Dermis blood vessel endothelial cell (primary cell): ENCODE measurements at regions not wholly inside any gene's neighbourhood (a gene's known extent, or its start where the extent isn't known, plus 50 kb on each side); places are given as distances from the start of the nearest gene placed in this dataset.
A peak's percentile ranks its signal among the peaks of the same experiment; 100 is the strongest.

Experiments used
- DNase-seq: peaks from one replicate; pipeline ENCODE4 v3.0.0; 2010

DNA sequence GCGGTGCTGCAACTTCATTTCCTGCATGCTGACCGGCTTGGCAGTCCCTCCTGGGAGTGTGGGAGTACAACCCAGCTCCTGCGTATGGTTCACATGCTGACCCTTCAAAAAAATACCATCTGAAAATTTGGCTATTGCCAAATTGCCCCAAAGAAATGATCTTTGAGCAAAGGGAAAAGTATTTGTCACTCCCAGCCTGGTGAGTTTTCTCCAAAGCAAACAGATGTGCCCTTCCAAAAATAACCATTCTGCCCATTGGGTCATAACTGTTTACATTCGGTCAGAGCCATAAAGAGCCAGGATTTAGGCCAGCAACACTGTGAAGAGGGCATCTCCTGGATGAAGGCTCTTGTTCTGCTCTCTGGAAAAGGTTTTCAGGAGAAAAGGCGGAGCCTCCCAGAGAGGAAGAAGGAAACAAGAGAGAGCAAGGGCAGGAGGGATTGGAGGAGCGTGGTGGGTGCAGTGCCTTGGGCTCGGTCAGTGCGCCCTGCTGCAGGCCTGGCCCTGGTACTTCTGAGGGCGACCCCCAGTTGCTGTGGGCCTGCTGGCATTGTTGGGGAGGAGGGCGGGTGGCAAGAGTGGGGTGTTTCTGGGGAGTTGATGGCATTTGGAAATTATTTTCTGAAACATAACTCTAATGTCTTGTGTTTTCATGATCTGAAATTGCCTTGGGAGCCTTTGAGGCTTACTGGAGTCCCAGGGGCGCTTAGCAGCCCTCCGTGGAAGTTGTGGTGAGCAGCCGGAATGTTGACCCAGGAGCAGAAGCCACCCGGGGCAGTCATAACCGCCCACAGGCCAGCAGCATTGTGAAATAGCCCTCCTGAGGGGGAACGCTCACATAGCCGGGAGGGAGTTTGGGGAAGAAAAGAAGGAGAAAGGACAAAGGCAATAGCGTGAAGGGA lies 248.4 kb downstream of the MYLK4 start:
- no peak for DNase-seq

DNA sequence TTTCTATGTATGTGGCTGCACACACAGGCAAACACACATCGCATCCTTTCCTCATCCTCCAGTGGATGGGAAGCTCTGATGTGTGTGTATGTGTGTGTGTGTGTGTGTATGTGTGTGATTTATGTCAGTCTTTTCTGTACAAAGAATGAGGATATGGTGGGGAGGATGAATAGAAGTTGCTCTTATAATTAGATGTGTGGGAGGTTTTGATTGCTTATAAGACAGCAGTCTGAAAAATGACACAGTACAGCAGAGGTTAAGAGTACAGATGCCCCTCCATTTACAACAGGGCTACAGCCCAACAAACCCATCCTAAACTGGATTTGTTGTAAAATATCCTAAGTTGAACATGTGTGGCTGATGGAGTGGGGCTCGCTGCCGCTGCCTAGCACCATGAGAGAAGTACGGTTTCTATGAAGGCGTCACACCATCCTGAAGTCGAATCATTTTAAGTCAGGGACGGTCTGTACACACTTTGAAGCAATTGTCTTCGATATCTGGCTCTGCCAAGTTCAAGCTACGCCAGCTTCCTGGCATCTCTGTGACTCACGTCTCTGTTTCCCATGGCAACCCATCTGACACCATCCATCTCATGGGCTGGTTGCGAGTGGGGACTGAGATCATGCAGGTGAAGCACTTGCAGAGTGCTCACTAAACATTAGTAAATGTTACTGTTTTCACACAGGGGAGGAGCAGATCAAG lies 252.6 kb downstream of the MYLK4 start:
- peak; percentile 87 for DNase-seq

DNA sequence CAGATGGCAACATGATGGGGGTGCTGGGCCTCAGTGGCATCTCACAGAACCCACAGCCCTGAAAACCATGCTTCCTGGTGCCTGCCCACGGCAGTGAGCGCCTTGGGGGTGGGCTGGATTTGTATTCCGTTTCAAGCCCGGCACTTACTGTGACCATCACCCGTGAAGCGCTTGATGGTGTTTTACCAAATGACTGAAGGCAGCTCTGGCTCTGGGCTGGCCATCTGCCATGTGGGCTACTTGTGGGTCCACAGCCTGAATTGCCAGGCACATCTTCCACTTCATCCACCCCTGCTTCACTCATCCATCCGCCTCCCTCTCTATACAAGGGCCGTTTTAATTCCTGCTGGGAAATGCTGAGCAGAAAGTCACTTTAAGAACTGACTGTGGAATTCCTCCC lies 250.9 kb upstream of the GMDS start:
- no peak for DNase-seq

DNA sequence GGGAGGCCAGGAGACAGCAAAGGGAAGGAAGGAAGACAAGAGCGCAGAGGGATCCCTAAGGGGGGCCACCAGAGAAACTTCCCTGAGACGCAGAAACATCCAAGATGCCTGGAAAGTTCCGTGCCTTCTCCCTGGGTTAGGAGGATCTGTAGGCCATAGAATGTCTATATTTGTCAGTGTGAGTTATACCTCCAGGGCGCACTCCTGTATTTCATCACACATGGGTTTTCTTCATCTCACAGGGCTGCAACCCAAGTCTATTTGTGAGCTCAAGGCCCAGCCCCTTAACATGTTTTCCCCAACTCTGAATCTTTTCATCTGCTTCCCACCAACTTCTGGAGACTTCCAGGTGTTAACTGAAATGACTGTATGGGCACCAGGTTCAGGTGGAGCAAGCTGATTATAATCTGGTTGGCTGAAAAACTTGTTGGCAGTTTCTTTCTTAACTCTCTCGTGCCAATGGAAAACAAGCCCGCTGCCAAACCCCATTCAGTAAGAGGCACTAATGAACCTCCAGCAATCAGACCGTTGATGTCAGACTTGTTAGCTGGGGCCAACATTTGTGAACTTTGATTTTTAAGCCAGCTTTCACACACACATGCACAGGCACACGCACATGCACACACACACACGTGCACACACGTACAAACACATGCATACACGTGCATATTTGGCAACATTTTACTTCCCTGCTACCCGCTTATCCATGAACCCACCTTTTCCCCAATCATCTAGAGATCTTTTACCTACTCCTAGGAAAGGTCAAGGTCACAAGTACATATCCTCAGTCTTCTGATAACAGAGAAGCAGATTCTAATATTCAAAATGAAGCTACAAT lies 247.5 kb upstream of the GMDS start:
- DNase-seq: no peak

DNA sequence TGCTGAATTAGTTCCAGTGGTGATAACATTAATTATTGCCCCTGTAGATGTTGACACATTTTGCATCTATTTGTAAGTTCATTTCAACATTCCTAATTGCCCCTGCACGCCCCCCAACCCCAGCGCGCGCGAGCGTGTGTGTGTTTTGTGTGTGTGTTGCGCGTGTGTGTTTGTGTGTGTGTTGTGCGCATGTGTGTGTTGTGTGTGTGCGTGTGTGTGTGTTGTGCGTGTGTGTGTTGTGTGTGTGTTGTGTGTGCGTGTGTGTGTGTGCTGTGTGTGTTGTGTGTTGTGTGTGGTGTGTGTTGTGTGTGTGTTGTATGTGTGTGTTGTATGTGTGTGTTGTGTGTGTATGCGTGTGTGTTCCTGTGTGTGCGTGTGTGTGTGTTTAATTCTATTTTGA lies 245.7 kb upstream of the GMDS start:
- no peak for DNase-seq

DNA sequence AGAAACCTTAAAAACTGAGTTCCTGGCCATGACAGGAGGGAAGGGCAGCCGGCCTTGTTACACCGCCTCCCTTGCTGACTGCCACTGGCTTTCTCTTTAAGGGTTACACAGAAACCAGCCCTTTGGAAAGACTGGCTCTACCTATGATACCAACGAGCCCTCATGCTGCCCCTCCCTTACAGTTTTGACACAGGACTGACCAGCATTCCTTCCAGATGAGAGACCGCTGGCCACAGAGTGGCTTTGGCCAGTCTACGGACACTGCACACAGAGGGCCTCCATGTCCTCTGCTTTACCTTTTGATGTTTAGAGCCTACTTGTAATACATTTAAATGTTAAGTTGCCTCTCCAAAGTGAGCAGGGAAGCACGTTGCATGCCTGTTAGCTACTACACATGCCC lies 243.2 kb upstream of the GMDS start:
- no peak for DNase-seq

DNA sequence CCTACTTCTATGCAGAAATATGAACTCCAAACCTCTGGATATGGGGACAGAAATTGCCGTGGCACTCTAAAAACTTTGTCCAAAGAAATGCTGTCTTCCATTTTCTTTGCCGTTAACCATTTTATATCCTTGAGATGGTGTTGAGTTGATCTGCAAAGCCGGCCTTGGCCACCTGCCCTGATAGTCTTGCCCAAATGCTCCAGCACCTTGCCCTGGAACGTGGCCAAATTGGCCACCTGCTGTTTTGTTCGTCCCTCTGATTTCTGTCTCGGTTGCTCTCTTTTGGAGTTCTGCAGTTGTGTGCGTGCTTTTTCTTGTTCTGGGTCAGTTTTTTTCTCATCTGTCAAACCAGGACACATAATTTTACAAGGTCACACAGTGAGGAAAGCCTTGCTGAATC lies 239.7 kb upstream of the GMDS start:
- DNase-seq: no peak

DNA sequence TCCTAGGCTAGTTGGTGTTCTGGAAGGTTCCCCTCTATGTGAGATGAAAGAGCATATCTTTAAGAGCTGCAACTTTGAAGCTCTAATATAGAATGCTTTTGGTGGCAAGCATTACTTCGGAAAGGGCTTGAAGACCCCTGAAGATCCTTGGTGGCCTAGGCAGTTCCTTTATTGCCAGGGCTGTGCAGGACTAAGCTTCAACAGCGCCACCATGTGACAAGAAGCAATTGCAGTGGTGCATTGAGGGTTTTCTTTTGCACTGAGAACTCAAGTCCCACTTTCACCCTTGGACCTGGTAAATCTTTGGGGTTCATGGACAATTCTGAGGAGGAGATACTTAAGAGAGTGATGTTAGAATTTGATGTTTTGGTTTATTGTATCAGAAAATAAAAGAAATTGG lies 237.4 kb upstream of the GMDS start:
- no peak for DNase-seq

DNA sequence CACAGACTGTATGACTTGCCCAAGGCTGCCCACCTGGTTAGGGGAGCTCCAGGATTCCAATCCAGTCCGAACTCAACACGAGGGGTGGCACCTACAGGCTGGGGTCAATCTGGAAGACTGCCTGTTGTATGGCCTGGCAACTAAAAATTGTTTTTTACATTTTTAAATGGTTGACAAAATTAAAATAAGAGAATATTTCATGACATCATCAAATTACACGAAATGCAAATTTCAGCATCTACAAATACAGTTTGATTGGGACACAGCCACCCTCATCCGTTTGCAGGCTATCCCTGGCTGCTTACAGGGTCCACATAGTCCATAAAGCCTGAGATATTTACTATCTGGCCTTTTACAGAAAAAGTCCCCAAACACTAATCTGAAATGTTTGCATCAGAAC lies 235.9 kb upstream of the GMDS start:
- no peak for DNase-seq

DNA sequence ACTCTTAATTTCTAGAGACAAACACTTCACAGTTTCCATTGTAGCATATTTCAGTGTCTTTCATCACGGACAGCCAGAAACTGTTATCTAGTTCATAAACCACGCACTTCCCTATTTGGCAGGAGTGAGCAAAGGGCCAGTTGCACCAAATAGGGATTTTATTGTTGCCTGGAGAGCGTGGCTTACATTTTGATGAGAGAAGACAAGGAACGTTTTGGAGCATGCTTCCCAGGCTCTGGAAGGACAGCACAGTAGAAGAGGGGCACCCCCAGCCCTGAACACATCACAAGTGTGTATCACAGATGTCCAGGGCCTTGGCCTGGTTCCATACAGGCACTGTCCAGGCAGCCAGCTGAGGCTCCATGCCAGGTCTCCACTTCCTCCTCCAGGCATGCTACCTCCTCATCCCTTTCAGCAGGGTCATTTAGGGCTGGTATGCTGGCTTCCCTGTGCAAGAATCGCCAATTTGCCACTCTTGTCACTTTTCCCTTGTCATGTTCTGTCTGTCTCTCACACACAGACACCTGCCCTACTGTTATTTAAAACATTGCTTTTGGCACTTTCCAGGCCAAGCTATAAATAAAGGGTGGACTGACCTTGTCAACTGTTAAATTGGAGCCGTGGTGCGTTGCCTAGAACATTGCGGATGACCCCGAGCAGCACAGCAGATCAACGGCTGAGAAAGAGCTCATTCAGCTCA lies 235.0 kb upstream of the GMDS start:
- no peak for DNase-seq

DNA sequence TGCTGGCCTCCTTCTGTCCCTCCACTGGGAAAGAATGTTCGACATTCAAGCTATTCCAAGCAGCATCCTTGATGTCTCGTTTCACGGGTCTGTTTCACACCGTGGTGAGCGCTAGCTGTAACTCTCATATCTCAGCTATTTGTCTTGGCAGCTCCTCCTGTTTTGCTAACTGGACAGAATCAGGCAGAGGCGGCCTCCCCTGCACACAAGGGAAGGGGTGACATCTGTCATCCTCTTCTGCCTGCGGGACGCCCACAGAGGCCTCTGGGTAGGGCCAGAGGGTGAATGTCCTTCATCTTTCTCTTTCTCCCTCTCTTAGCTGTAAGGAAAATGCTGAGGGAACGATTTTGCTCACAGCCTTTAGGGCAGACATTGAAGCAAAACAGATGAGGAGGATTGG lies 232.8 kb upstream of the GMDS start:
- no peak for DNase-seq

DNA sequence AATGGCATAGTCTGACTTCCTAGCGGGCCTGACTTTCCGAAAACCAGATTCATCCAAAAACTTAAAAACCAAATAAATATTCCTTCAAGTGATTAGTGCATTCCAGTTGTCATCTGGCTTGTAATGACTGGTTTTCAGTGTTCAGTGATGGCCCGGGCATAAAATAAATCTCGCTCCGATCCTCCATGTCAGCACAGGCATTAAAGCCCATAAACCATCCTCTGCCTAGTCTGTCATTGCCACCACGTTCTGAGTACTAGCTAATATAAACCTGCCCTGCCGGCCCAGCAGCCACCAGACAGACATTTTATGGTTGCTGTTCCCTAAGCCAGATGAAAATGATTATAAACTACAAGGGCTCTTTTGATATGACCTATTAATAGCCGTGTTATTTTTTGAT lies 232.3 kb upstream of the GMDS start:
- no peak for DNase-seq

DNA sequence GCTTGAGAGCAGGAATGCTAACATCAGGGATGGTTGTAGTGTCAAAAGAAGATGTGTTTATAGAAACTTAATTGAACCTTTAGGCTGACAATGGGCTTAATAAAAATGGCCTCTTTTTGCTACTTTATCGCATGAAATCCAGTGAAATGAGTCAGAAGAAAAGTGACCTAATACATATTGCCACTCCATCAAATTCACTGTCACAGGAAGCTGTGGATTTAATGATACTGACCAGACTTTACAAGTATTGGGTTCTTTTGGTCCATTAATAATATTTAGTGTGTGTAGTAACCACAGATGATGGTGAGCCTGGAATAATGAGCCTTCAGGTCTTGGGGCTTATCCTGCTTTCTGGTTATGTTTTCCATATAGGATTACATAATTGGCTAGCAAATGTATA lies 231.8 kb upstream of the GMDS start:
- DNase-seq: no peak

DNA sequence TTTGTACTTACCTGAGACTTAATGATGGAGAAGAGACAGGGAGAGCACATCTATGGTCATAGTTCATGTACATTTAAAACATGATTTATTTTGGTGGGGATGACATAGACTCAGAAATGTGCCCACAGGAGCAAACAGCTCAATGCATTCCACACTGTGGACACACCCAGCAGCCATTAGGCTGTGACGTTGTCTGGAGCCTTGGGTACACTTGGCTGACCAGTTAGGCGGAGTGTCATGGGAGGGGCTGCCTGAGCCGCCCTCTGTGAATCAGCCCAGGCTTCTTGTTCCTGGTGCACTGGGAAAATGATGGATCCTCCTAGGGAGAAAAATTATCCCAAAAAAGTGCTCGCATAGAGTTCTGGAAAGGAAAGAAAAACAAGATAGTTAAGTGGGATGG lies 231.0 kb upstream of the GMDS start:
- no peak for DNase-seq

DNA sequence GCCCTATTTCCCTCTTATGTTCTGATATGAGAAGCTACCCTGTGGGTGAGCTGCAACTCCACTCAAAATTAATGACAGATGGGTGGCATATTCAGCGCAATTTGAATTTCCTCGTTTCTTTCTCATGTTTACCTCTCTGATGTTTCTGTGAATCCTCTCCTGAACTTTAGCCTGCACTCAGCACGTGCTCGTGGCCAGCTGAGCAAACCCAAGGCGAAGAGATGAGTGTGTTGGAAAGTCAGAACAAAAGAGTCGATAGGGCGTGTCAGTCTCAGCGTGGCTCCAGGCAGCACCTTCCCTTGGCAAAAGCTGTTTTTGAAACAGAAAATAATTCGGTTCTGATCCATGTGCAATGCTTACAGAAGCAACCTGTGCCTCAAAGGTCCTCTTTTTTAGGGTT lies 226.1 kb upstream of the GMDS start:
- no peak for DNase-seq

DNA sequence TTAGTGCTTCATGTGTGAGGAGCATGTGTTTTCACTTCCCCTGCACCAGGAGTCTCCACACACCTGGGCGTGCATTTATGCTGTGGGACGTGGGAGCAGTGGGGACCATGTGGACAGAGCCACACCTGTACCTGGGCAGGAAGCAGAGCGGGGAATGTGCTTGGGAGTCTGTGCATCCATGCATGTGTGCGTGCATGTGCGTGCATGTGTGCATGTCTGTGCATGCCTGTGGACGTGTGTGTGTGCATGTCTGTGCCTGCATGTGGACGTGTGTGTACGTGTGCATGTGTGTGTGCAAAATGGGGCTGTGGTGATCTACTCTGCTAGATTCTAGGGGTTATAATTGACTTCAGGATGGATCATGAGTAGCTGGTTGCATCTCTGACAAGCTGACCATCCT lies 224.0 kb upstream of the GMDS start:
- no peak for DNase-seq

DNA sequence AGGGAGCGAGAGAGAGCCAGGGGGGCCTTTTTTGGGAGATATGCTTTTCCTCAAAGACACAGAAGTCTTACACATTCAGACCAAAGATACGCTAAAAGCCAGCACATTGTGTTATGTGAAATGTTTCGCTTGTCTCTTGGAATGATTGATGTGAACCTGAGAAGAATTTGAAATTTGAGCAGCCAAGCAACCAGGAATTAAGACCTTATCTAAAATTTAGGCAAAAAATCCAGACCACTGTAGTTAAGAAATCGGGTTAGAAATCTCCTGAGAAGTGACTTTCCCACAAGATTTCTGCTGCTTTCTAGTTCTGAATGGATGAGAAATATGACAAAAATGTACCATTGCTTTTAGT lies 223.2 kb upstream of the GMDS start:
- no peak for DNase-seq

DNA sequence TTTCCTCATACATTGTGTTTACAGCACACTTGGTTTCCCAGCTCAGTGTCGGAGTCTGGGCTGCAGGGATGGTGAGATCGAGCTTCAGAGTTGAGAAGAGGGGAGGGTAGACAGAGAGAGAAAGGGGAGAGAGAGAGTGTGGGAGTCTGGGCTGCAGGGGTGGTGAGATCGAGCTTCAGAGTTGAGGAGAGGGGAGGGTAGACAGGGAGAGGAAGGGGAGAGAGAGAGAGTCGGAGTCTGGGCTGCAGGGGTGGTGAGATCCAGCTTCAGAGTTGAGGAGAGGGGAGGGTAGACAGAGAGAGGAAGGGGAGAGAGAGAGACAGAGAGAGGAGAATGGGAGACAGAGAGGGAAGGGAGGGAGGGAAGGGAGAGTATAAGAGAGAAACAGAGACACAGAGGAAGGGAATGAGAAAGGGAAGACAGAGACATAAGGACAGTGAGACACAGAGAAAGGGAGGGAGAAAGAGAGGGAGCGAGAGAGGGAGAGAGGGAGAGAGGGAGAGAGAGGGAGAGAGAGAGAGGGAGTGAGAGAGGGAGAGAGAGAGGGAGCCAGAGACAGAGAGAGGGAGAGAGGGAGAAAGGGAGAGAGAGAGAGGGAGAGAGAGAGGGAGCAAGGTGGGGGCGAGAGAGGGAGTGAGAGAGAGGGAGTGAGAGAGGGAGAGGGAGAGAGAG lies 222.7 kb upstream of the GMDS start:
- DNase-seq: no peak

DNA sequence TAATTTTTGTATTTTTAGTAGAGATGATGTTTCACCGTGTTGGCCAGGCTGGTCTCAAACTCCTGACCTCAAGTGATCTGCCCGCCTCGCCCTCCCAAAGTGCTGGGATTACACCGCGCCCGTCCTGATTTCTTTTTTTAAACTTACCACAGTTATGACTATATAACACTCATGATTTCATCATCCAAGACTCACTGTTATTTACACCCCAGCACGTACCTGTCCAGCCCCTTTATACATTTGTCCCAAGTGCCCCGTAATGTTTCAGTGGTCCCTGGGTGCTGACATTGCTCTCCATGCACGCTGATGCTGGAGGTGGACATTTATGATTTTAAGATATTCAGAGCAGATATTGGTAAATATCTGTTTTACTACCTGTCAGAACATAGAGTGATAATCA lies 219.9 kb upstream of the GMDS start:
- no peak for DNase-seq

DNA sequence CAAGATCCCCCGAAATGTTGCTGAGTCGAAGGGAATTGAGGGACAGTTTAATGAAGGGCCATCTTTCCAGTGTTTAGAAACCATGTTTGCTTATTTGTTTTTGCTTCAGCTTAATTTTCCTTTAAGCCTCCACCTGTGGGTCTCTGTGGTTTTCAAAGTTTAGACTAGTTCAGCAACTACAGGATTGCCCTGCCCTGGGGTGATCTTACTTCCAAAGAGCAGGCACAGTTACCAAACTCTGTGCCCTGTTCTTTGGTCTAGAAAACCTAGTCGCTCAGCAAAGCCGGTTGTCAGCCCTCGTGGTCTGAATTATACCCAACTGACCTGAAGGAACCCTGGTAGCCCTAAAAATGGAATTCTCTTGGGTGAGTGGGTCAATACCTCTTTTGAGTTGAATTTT lies 219.2 kb upstream of the GMDS start:
- no peak for DNase-seq

DNA sequence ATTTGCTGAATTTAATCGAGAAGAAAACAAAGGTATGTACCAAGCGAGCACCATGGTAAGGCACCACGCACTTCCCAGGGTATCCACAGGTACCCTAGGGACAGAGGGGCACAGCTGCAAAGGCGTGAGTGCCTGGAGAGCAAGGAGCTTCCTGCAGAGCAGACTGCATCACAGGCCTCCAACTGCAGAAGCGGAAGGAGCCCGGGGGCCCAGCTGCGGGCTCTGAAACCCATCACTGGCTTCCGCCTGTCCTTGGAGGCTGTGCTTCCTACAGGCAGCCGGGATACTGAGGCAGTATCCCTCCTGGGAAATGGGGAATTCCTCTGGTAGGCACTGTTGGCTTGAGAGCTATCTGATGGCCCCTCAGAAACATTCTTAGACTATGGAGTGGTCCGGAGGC lies 217.4 kb upstream of the GMDS start:
- DNase-seq: no peak

DNA sequence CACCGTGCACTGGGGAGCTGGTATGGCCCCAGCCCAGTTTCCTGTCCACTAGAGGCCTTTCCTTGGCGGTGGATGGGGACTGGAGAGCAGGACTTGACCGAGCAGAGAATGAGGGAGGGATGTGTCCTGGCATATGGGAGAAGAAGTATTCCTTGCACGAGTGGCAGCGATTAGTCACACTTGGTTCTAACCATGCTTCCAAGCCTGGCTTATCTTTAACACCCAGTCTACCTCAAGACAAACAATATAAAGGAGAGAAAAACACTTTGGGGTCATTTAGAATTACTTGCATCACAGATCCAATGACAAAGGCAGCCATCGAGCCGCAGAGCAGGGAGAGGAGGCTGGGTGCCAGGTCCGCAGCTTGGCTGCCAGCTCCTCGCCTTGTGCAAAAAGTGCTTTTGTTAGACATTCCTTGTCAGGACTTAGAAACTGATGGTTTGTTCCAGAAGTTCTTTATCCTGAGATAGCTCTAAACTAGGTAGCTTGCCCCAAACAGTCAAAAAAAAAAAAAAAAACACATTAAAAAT lies 214.9 kb upstream of the GMDS start:
- no peak for DNase-seq
